ENCODE measurements at regions not wholly inside any gene's neighbourhood (a gene's known extent, or its start where the extent isn't known, plus 50 kb on each side); places are given as distances from the start of the nearest gene placed in this dataset.

- H3K27me3 ChIP-seq (ENCODE audit: control insufficient read depth in 2 of 2, insufficient read depth in 2 of 2, low read length in 2 of 2), result no peaks in the 10 kb centered on the region
- BruUV-seq (replicated peaks), result no TSS peak
- dilution Hi-C loops (cut with MboI; ENCODE audit: extremely low pct_ligation_motif_present, low sequenced_read_pairs) (no loop called here), intact Hi-C loops (cut with micrococcal nuclease) (no loop called here)
- no peak overlapping the region for H2AFZ ChIP-seq (ENCODE audit: low read depth, low read length)
- H3K4me2 ChIP-seq (ENCODE audit: insufficient read depth, low read length), result no peak overlapping the region
- no peaks in the 10 kb centered on the region for H3K9me1 ChIP-seq (replicated peaks; ENCODE audit: control insufficient read depth, extremely low read depth, insufficient read depth, low read length)
- POLR2A ChIA-PET, result no interaction called here
- H3K4me3 ChIP-seq (replicated peaks in 1 of 3; ENCODE audit: insufficient read depth in 1 of 3, low read depth in 1 of 3, low read length in 3 of 3), result no peak overlapping the region
- FAIRE-seq (no peak), DNase-seq (ENCODE audit: low read depth, low spot score) (no peak)
- H3K79me2 ChIP-seq (ENCODE audit: control insufficient read depth, insufficient read depth, low read length), result no peaks in the 10 kb centered on the region
- no peak overlapping the region for H3K27ac ChIP-seq (ENCODE audit: insufficient read depth, low read depth, low read length)
- H3K9ac ChIP-seq (replicated peaks; ENCODE audit: extremely low read depth, insufficient read depth, low read length), result no peak overlapping the region
- no peaks in the 10 kb centered on the region for H3K9me3 ChIP-seq (replicated peaks; ENCODE audit: control insufficient read depth, insufficient read depth, low read length)
- no peaks in the 10 kb centered on the region for H4K20me1 ChIP-seq (replicated peaks; ENCODE audit: control insufficient read depth, extremely low read depth, insufficient read depth, low read length)
- TF ChIP-seq POLR2AphosphoS5 (IDR thresholded peaks at IDR 0.05; ENCODE audit: insufficient read depth, low read depth, low read length) (no peak), FOS (IDR thresholded peaks at IDR 0.05; ENCODE audit: borderline replicate concordance, insufficient read depth, low read length) (no peak), JUN (IDR thresholded peaks at IDR 0.05; ENCODE audit: borderline replicate concordance, insufficient read depth, insufficient read length, low read depth) (no peak), GATA2 (IDR thresholded peaks at IDR 0.05; ENCODE audit: insufficient read depth, insufficient read length, low read depth, low read length) (no peak), POLR2A (IDR thresholded peaks at IDR 0.05; ENCODE audit: low read depth, low read length) (no peak), MAX (IDR thresholded peaks at IDR 0.05; ENCODE audit: insufficient read depth, insufficient read length) (no peak), EZH2 (IDR thresholded peaks at IDR 0.05; ENCODE audit: borderline replicate concordance, low read depth, low read length, severe bottlenecking) (no peak), MYC (IDR thresholded peaks at IDR 0.05; ENCODE audit: low read depth, low read length) (no peak)
- TF ChIP-seq, protein P1, sequence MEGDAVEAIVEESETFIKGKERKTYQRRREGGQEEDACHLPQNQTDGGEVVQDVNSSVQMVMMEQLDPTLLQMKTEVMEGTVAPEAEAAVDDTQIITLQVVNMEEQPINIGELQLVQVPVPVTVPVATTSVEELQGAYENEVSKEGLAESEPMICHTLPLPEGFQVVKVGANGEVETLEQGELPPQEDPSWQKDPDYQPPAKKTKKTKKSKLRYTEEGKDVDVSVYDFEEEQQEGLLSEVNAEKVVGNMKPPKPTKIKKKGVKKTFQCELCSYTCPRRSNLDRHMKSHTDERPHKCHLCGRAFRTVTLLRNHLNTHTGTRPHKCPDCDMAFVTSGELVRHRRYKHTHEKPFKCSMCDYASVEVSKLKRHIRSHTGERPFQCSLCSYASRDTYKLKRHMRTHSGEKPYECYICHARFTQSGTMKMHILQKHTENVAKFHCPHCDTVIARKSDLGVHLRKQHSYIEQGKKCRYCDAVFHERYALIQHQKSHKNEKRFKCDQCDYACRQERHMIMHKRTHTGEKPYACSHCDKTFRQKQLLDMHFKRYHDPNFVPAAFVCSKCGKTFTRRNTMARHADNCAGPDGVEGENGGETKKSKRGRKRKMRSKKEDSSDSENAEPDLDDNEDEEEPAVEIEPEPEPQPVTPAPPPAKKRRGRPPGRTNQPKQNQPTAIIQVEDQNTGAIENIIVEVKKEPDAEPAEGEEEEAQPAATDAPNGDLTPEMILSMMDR (IDR thresholded peaks at IDR 0.05; ENCODE audit: extremely low read depth in 1 of 2, insufficient read depth in 1 of 2, low read depth in 1 of 2, low read length in 2 of 2), result no peak
- CTCF ChIA-PET, result no interaction called here
- no peaks in the 10 kb centered on the region for H3K36me3 ChIP-seq (ENCODE audit: control insufficient read depth in 2 of 2, extremely low read depth in 1 of 2, insufficient read depth in 2 of 2, low read length in 2 of 2)
- no peaks in the 10 kb centered on the region for H3K4me1 ChIP-seq (ENCODE audit: control insufficient read depth, extremely low read depth, insufficient read depth, low read length)
Observed at GRCh38 chr18:32596501-32596900, 125.8 kb upstream of the GAREM1 start.

All from endothelial cell of umbilical vein (primary cell).